OCI-LY3 (cell line): ENCODE measurements at regions not wholly inside any gene's neighbourhood (a gene's known extent, or its start where the extent isn't known, plus 50 kb on each side); places are given as distances from the start of the nearest gene placed in this dataset.

ENCODE experiments used
- CTCF ChIP-seq: fragments of 200-600, 300-600 bp; sonication (generic); IDR thresholded peaks from 2 replicates; pipeline ENCODE4 v1.5.1; 2014; ENCODE audit warnings: antibody characterized with exemption, low read length, low read depth
- EZH2phosphoT487 ChIP-seq: fragments of 200-600 bp; shearing (Covaris generic); IDR thresholded peaks from 2 replicates; pipeline ENCODE4 v1.6.1; 2018; ENCODE audit warnings: antibody characterized with exemption, mixed run types, low read depth

GRCh38 chr10:131748191-131748590 is 152.6 kb upstream of the PPP2R2D start:
- TF ChIP-seq CTCF (no peak), EZH2phosphoT487 (no peak)
